ENCODE measurements at regions not wholly inside any gene's neighbourhood (a gene's known extent, or its start where the extent isn't known, plus 50 kb on each side); places are given as distances from the start of the nearest gene placed in this dataset.
"Not testable (repeated sequence)": the region's sequence is repeated elsewhere in the genome, so short reads cannot be mapped to it uniquely, and the experiment has no call there.

DNA sequence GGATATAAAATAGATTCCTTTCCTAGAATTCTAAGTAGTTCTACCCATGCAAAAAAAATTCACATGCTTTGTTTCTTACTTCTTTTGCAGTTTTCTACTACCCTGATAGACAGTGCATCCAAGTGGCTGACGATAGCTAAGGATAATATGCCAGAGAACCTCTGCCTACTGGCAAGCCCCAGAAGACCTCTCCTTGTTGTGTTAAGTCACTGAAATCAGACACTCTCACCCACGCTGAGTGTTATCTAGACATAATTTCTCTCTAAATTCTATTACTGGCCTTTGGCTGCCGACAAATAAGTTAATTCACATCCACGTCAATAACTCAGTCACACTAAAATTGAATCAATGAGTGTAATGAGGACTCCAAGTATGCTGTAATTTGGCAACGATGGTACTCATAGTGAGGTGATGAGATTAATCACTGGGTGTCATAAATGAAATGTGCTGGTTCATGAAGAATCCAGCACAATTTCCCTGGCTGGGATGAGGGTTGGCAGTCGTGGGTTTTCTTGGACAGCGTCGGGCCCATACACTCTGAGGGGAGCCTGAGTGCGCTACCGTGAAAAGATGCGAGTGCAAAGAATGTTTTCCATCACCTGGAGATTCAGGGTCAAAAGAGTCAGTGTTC is 354.8 kb upstream of the TMEM132C start:
- DNase-seq, result no peak

DNA sequence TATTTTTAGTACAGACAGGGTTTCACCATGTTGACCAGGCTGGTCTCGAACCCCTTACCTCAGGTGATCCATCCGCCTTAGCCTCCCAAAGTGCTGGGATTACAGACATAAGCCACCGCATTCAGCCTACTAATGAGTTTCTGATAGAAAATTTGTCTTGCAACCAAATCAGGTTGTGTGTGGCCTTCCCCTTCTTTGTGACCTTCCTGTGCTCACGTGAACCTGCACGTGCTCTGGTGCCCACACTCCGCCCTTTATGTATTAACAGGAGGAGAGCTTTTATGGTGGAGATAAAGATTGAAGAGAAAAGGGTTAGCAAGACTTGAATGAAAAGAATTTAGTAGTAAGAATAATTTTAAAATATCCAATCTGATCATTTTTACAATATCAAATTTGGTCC is 343.5 kb upstream of the TMEM132C start:
- no peak for DNase-seq

DNA sequence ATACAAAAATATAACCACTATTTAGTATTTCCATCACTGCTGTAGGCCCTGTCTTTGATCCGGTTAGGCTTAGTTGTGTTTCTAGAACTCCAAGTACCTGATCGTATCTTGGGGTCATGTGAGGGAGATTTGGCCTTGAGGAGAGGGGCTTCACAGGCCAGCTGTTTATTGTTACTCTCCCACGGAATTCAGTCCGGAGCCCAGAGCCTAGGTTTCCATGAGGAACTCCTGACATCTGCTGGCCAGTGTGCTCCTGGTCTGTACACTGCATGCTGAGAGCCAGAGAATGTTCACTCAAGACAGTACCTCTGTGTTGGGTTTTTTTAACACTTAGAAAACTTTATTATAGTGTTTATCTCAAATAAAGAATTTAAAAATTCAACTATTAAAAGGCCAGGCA is 341.0 kb upstream of the TMEM132C start:
- DNase-seq, result no peak

DNA sequence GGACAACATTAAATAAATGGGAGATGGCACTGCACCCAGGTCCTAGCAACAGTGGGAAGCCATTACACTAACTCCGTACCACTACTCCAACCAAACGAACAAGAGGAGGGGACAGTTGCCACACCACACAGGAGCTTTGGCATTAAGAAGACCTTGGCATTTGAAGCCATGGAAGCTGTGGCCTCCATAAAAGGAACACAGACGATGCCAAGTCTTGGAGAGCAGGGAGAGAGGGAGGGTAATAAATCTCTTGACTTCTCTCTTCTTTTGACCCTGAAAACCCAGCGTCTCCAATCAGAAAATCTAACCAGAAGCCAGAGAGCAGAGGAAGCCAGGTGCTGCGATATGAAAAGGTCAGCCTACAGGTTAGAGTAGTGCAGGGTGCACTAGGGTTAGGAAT is 338.8 kb upstream of the TMEM132C start:
- no peak for DNase-seq

DNA sequence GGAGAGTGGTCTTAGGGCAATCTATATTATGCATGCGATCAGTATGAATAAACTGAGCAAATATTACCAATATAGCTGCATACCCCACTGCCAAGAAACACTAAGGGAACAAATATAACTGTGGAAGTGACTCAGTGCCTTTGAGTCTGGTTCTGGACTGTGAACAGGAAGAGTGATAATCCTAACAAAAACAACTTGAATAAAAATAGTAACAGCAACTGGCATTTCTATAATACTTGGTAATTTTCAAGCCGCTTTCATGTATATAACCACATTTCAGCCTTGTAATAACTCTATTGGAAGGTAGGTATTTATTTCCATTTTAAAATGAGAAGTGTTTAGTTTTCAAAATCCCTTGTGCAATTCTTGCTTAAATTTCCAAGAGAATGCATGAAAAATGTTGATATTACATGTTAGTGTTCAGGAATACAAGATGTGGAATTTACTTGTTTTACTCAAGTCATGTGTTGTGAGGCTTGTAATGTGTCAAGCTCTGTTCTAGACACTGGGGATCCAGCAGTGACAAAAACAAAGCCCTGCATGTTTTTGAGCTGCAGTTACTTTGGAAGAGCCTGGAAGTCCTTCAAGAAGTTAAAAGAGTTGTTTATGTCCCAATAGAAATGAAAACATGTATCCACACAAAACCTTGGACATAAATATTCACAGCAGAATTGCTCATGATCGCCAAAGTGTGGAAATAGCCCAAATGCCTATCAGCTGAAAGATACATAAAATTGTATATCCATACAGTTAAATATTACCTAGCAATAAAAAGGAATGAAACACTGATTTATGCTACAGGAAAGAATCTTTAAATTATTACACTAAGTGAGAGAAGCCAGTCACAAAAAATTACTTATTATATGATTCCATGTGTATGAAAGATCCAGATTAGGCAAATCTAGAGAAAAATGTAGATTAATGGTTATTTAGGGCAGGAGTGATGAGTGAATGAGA is 338.1 kb upstream of the TMEM132C start:
- no peak for DNase-seq

DNA sequence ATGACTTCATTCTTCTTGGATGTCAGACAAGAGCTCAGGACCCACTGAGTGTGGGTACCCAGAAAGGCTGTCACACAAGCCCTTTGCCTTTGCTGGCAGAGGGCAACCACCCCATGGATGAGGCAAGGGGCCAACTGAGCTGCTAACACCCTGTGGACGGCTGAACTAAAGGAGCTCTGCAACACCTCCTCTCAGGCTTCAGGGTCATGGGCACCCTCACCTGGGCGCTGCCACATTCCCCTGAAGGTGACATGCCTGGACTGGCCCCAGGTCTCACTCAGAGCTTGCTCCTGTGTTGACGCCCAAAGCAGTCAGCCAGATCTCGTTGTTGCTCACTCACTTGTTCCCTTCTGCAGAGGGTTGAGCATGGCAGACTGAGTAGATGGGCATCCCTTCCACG is 336.8 kb upstream of the TMEM132C start:
- DNase-seq, result no peak

DNA sequence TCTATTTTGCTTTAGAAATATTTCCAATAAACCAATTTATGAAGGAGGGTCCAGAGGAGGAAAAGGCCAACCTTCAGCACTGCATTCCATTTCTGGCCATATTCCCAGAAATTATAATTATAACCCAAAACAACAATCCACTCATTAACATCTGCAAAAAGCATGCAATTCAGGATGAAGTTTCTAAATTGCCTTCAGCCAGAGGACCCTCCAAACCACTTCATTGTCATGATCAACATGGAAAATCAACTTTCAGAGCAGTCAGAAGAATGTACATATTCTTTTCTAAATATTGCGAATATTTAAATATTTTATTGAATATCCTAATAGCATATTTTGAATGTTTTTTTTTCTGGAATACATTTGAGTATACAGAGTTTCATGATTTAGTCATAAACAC is 332.6 kb upstream of the TMEM132C start:
- no peak for DNase-seq

DNA sequence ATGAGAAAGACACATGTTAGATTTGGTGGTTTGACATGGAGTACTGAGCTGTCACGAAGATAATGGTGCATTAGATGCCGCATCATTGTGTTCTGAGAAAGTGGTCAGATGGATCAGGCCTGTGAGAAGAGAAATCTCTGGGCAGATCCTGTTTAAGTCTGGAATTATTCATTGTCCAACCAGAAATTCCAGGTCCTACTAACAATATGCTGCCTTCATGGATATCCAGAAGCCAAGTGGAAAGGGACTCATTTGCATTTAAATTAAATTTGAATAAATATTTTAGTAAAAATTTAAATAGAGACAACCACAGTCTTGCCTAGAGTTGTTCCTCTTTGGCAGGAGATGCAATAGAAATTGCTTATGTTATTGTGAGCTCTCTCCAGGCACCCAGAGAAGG is 330.5 kb upstream of the TMEM132C start:
- DNase-seq, result no peak

DNA sequence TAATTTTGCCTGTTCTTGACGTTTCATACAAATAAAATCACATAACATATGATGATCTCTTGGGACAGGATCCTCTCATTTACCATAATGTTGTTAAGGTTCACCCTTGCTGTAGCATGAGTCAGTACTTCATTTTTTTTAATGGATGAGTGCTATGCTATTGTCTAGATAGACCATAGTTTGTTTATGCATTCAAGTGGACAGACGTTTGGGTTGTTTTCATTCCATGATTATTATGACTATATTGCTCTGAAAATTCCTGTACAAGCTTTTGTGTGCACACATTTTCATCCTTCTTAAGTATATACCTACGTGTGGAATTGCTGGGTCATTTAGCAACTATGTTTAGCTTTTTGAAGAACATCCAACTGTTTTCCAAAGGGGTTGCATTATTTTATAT is 325.6 kb upstream of the TMEM132C start:
- no peak for DNase-seq

DNA sequence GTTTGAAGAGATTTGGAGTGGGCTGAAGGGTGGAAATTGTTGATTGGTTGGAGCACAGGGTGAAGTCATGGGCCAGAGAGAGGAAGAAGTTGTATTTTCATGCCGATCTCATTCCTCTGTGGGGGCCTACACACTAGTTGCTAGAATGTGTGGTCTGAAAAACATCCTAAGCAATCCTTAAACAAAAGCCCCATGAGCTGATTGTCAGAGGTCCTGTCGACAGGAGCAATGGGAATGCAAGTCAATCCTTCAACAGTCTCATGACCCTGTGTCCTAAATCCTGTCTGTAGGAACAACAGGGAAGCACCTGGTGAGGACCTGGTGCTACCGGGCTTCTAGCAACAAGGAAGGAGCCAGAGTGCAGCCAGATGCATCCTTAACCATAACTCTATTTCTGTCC is 324.0 kb upstream of the TMEM132C start:
- no peak for DNase-seq

DNA sequence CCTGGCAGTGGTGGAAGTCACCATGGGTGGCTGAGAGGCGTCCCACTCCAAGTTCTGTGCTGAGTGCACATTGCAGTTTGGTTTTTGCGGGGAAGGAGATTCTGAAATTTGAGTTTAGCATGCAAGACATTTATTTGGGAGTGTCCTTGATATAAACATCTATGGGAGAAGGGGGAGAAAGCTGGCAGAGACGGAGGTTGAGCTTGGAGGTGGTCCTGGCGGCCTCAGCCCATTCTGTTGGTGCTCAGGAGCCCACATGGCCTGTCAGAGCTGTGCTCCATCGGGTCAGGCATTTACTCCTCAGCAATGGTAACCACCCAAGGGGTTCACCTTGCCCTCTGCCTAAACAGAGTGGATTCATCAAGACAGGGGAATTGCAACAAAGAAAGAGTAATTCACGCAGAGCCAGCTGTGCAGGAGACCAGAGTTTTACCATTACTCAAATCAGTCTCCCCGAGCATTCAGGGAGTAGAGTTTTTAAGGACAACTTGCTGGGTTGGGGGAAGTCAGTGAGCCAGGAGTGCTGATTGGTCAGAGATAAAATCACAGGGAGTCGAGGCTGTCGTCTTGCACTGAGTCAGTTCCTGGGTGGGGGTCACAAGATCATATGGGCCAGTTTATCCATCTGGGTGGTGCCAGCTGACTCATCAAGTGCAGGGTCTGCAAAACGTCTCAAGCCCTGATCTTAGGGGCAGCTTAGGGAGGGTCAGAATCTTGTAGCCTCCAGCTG is 323.3 kb upstream of the TMEM132C start:
- no peak for DNase-seq

DNA sequence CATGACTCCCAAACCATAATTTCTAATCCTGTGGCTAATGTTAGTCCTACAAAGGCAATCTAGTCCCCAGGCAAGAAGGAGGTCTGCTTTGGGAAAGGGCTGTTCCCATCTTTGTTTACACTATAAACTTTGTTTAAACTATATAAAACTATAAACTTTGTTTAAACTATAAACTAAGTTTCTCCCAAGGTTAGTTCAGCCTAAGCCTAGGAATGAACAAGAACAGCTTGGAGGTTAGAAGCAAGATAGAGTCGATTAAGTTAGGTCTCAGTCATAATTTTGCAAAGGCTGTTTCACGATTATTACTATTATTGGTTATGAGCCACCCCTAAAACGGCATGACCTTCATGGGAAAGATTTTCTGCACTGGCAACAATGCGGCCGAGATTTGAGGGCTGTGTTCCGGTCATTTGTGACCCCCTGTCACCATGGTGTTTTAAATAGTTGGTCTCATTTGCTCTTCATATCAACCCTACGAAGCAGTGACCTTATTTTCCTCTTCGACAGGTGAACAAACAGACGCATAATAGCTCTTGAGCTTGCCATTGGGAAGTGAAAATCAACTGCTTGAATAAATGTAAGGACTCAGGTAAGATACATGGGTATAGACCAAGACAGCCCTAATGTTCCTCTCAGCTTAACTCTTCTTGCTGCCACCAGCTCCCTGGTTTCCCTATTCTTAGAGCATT is 322.6 kb upstream of the TMEM132C start:
- DNase-seq, result no peak

DNA sequence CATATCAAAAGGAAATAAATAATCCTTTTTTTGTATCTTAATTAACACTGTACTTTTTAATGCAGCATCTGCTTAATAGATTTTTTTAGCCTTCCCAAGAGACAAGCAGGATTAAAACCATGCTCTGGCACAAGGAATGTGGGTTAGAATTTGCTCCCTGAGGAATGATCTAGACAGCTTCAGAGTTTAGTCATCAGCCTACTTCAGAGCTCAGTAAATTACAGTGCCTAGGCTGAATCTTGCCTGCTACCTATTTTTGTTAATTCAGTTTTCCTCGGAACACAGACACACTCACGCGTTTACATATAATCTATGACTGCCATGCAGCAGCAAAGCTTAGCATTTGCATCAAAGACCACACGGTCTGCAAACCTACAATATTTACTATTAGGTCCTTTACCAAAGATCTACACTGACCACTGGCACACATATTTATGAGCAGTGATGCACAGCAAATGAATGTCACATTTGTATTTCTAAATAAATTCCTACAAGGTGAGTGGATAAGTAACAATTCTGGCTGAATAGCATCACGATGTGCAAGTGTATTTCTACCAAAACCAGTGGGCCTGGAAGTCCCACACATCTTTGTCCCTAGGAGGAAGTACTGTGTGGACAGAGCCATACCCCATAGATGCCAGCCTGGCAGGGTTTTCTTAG is 309.8 kb upstream of the TMEM132C start:
- no peak for DNase-seq

DNA sequence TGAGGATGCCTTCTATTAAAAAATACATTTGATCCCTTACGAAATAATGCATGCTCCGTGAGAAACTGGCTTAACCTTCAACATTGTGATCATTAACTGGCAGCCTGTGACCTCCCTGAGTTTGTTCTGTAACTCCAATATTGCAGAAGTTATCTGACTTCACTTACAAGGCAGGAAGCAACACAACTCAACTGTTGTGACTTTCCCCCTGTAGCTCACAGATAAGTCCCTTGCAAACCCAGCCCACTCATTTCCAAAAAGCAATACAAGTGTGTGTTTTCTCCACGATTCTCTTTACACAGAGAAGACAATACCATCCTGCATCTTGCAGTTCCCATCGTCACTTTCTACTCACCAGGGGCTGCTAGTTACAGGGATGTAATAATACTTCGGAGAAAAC is 304.7 kb upstream of the TMEM132C start:
- no peak for DNase-seq

DNA sequence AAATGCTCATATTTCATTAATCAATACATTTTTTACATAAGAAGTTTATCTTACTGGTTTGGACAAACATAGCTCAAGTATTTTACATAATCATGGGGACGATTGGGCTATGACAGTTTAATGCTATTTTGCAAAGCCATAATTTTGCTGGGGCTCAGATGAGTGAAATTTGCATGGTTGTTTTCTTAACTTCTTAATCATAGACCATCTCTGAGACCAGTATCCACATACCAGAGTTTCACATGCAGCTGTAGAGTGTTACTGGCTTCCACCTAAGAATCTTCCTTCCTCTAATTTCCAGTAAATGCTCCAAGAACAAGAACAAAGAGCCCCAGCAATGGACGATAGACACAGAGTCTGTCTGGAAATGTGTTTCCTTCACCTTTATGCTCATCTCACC is 303.0 kb upstream of the TMEM132C start:
- DNase-seq, result no peak

DNA sequence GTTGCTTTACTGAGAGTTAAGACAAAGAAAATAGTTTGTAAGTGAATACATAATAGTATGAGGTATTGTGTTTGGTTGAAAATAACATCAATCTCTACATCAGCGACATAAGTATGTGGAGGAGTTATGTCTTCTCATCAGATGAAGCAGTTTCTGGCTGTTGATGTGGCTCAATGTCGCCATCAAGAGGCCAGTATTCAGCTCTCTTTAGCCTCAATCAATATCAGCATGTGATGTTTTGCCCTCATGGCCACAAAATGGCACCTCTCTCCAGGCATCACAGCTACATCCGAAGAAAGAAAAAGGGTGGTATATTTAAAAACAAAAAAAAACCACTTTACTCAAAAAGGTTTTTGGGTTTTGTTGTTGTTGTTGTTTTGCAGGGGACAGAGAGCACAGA is 302.3 kb upstream of the TMEM132C start:
- no peak for DNase-seq

DNA sequence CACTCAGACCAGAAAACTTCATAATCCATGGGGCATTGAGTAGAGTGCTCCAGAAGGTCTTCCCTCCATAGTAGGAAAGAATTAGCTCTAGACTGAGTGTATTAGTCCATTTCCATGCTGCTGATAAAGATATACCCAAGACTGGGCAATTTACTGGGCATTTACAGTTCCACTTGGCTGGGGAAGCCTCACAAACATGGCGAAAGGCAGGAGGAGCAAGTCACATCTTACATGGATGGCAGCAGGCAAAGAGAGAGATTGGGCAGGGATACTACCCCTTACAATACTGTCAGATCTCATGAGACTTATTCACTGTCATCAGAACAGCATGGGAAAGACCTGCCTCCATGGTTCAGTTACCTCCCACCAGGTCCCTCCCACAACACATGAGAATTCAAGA is 300.6 kb upstream of the TMEM132C start:
- no peak for DNase-seq

DNA sequence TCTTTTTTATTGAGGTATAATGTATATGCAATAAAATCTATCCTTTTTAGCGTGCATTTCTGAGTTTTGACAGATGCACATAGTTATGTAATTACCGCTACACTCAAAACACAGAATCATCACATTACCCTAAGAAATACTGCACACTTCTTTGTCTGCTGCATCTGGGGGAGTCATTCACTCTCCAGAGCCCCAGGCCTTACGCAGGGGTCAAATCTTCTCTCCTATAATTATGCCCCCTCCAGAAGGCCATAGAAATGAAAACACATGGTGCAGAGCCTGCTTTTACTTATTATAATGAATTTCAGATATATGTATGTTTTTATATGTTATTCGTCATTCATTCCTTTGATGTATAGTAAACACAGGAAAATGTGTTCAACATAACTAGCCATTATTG is 296.5 kb upstream of the TMEM132C start:
- no peak for DNase-seq

DNA sequence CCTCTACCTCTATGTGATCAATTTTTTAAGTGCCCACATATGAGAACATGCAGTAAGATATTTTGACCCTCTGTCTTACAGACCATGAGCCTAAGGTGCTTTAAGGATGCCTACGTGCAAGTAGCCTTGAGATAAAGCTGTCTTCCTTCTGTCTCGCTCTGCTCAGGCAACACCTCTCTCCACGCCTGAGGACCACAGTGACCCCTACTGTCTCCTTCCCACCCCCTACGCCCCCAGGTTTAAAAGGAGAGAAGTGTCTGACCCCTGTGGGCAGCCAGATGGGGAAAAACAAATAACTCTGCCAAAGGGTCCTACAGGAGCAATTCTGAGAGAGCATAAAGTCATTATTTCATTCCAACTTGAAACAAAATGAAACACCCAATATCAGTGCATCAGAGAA is 286.4 kb upstream of the TMEM132C start:
- DNase-seq, result no peak

DNA sequence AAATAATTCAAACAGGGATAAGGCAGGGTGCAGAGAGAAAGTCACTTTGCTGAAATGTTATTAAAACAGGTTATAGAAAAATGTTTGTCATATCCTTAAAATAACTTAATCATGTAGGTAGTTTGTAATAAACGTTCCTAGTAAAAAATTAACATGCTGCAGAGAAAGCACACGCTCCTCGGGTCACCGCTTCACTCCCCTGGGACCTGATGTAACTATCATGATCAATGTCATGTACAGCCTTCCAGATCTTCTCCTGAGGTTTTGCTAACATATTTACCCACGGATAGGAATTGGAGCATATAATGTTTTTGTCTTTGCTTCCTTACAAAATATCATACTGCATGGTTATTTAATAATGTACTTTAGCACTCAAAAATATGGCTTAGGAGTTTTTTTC is 285.1 kb upstream of the TMEM132C start:
- DNase-seq, result no peak

DNA sequence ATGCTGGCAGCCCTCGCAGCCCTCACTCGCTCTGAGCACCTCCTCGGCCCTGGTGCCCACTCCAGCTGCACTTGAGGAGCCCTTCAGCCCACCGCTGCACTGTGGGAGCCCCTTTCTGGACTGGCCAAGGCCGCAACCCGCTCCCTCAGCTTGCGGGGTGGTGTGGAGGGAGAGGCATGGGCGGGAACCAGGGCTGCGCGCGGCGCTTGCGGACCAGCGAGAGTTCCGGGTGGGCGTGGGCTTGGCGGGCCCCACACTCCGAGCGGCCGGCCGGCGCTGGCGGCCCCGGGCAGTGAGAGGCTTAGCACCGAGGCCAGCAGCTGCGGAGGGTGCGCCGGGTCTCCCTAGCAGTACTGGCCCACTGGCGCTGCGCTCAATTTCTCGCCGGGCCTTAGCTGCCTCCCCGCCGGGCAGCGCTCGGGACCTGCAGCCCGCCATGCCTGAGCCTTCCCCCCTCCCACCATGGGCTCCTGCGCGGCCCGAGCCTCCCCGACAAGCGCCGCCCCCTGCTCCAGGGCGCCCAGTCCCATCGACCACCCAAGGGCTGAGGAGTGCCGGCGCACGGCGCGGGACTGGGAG is 283.7 kb upstream of the TMEM132C start:
- DNase-seq, result not testable (repeated sequence)

DNA sequence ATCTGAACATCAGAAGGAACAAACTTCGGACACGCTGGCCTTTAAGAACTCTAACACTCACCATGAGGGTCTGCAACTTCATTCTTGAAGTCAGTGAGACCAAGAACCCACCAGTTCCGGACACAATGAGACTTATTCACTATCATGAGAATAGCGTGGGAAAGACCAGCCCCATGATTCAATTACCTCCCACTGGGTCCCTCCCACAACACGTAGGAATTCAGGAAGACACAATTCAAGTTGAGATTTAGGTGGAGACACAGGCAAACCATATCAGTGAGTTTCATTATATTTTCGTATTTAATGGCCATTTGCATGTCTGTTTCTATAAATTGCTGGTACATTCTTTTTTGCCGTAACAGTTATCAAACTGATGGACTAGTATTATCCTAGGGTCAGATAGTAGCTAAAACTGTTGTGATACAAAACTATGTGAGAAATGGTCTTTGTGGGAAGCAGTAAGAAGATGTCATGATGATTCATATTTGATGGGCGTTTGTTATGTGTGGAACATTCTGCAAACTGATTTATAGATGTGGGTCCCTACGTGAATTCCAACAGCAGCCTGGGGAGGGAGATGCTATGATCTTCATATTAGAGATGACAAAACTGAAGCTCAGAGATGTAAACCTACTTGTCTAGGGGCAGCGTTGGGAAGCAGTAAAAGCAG is 282.4 kb upstream of the TMEM132C start:
- no peak for DNase-seq

Data from stimulated activated CD4-positive, alpha-beta T cell treated with anti-CD3 and anti-CD28 coated beads, Interleukin-2, amount 100 ng/mL, for 24 hours (primary cell).